Mammary epithelial cell (primary cell): ENCODE measurements at regions not wholly inside any gene's neighbourhood (a gene's known extent, or its start where the extent isn't known, plus 50 kb on each side); places are given as distances from the start of the nearest gene placed in this dataset.

Source experiments
- CTCF ChIP-seq, 2 donors: IDR thresholded peaks in 1 of 2; conservative IDR thresholded peaks in 1 of 2; 2 replicates each; pipeline ENCODE4 v1.5.1; 2011 to 2012; ENCODE audit warnings: inconsistent platforms in 2 of 2, low read length in 2 of 2, mild to moderate bottlenecking in 2 of 2, control low read depth in 1 of 2, low read depth in 1 of 2; ENCODE audit not compliant: insufficient read depth in 1 of 2; ENCODE audit errors: extremely low read depth in 1 of 2
- EZH2 ChIP-seq: IDR thresholded peaks from 2 replicates; pipeline ENCODE4 v1.6.1; 2012; ENCODE audit warnings: low read length, inconsistent platforms, borderline replicate concordance

GRCh38 chr18:75785206-75785605 lies 357.7 kb upstream of the SMIM21 start:
- TF ChIP-seq CTCF (conservative IDR thresholded peaks at IDR 0.05 in 1 of 2, IDR thresholded peaks at IDR 0.05 in 1 of 2; ENCODE audit: extremely low read depth in 1 of 2, insufficient read depth in 1 of 2, low read depth in 1 of 2, low read length in 2 of 2) = no peak
- no peak for TF ChIP-seq EZH2
